Superior temporal gyrus (tissue), 1 donor: ENCODE measurements at regions not wholly inside any gene's neighbourhood (a gene's known extent, or its start where the extent isn't known, plus 50 kb on each side); places are given as distances from the start of the nearest gene placed in this dataset.
A peak's percentile ranks its signal among the peaks of the same experiment; 100 is the strongest.
"Not testable (repeated sequence)": the region's sequence is repeated elsewhere in the genome, so short reads cannot be mapped to it uniquely, and the experiment has no call there.

Source experiments
- DNase-seq: peaks from one replicate; pipeline ENCODE4 v3.0.0-alpha.2; 2016; ENCODE audit errors: extremely low spot score

DNA sequence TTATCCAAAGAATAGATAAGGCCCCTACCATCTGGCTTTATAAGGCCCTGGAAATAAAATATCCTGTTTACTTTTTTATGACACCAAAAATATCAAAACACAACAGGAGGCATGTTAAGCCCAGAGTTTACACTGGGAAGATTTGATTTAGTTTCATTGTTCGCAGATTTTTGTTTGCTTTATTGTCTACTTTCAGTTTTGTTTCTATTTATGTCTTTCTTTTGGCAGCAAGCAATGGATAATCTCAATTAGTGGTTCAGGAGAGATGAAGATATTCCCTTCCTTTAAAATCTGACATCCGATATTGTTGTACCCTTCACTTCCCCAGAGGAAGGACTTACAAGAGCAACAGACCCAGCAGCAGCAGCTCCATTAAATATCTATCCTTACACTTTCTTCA is 249.4 kb upstream of the ARPP21 start:
- DNase-seq = no peak

DNA sequence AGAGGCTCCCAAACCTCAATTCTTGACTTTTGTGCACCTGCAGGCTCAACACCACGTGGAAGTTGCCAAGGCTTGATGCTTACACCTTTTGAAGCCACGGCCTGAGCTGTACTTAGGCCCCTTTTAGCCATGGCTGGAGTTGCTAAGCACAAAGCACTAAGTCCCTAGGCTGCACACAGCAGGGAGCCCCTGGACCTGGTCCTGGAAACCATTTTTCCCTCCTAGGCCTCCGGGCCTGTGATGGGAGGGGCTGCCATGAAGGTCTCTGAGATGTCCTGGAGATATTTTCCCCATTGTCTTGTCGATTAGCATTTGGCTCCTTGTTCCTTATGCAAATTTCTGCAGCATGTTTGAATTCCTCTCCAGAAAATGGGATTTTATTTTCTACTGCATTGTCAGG is 247.1 kb upstream of the ARPP21 start:
- DNase-seq = no peak

DNA sequence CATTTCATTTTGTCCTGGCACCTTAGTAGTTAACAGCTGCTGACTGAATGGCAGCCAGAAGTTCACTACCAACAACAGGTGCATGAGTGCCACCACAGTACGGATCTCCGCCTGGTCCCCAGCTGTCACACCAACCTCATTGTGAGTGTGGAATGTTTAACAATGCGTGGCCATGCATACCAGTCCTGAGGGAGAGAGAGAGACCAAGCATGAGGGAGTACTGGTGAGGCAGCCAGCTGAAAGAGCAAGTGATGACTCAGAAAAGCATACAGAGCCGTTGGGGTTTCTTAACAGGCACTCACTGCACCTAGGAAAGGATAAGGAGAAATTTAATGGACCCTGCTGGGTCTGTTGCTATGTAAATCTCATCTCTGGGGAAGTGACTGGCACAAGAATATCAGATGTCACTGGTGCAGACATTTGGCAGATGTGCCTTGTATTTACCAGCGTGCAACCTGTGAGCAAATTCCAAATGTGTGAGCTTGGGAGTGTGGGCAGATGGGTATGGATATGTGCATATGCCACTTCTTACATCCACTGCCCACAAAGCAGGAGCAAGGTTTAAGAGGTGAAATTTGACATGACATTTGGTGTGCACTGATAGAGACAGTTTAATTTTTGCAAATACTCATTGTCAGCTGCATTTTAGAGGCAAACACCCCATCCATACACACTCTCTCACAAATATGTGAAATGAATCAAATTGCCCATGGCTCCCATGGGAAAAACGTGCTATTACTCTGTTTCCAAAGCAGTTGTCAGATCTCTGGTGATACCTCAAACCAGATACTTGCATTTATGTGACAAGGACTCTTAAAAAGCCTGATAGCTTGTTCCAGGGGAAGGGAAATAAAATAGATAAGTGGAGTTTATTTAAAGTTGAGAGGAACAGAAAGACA is 245.2 kb upstream of the ARPP21 start:
- DNase-seq = no peak

DNA sequence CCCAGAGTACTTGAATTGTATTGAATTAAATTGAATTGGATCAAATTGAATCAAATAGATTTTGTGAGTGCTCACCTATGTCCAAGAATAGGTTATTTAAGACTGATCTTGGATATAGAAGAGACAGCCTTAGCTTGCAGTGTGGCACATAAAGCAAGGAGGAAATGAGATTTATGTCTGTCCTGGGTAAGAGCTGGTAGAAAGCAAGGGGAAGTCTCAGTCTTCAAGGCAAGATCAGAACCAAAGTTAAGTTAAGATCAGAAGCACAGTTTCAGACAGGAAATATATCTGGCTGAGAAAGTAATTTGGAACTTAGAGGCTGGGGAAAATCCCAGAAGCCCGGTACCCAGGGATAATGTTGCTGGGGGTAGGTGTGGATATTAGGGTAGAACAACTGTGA is 244.4 kb upstream of the ARPP21 start:
- no peak for DNase-seq

DNA sequence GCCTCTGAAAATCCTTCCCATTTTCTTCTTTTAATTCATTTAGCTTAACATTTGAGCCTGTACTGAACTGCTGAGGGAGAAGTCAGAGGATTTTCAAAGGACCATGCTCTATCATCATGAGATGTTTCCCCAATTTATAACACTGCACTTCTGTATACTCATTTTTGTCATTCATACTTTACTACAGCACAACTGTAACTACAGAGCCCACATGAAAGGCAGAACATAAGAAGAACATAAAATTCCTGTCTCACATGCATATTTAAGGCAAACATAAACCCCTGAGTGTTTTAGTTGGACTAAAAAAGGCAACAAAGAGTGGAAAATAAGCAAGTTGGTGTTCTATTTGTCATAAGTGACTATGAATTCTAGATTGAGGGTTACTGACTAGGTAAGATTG is 237.7 kb upstream of the ARPP21 start:
- no peak for DNase-seq

DNA sequence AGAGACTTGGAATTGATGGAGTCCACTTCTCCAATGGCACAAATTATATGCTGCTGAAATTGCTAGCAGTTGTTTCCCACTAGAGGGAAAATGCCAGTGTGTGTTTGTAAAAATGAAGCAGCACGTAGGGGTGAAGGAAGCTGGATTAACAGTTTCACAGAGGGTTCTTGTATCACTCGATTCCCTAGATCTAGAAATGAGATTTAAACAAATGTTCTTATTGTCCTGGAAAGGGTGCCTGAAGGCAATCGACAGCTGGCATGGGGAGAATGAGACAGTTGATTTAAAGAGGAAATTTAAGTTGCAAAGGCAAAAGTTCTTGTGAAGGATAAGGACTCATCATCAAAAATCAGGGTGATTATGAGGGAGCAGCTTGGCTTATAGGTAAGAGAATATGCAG is 234.8 kb upstream of the ARPP21 start:
- DNase-seq = no peak

DNA sequence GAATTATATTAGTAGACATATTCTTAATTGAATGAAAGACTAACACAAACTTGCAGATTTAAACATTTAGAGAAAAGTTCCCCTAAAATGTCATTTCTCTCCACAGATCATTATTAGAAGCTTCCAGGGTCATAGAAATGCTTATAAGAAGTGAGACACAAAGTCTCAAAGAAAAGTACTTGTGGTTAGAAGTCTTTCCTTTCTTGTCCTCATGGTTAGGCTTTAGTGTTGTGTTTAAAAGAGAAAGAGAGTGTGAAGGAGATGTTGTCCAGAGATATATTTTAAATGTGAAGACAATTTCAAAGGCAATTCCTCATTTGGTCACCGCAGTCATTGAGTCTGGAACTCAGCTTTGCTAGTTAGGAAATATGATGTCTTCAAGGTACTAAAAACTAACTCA is 230.4 kb upstream of the ARPP21 start:
- no peak for DNase-seq

DNA sequence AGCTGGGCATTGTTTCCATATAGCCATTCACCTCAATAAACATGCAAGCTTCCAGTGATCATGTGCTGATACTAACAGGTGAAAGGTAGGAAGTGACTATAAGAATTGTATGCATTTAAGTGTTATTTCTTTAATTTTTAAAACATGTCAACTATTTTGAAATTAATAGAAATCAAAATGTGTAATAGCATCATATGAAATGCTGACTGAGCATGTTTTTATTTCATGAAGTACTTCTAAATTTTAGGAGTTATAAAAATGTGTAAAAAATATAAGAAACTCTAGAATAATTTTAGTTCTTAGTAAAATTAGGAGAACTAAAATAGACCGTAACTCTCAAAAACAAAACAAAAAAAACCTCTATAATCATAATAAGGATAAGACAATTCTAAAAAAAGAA is 229.3 kb upstream of the ARPP21 start:
- DNase-seq = no peak

DNA sequence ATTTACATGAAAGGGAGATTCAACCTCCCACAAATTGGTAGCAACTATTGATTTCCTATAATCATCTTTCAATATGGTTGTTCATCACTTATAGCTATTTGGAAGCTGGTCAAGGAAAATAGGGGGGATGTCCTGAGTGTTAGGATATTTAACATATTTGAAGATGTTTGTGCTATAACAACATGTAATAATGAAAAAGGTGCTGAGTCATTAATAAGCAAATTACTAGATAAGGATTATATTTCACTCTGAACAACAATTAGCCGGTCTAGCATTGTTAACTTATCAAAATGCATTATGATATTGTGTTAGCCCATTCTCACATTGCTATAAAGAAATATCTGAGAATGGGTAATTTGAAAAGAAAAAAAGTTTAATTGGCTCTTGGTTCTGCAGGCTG is 225.8 kb upstream of the ARPP21 start:
- no peak for DNase-seq

DNA sequence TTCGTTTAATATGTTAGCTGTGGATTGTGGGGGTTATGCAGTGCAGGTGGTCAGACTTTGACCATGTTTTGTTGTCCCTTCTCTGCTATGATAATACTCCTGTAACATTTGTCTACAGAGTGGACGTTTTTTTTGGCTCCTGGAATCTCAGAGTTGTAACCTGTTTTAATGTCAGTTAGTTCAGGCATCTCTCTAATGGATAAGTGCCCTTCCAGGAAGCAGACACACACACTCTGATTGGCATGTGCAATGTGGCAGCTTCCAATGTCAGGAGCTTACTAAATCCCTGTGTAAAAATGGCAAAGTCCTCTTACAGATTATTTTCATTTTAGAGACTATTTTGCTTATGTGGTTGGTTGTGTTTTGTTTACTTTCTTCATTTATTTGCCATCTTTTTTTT is 222.2 kb upstream of the ARPP21 start:
- no peak for DNase-seq

DNA sequence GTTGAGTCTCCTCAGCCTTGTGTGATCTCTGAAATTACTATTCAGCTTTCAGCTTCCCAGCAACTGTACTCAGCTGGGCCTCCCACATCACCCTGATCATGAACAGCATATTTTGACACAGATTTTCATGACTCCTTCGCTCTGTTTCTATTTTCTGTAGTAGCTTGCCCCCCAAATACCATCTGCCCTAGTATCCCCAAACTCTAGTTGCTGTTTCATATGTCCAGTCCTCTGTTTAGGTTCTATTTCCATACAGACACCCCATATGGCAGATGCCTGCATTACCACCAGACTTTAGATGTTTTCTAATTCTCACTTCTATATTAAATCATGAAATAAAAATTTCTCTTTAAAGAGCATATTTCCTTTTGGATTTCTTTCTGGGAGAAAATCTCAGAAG is 217.2 kb upstream of the ARPP21 start:
- peak; percentile 33 for DNase-seq

DNA sequence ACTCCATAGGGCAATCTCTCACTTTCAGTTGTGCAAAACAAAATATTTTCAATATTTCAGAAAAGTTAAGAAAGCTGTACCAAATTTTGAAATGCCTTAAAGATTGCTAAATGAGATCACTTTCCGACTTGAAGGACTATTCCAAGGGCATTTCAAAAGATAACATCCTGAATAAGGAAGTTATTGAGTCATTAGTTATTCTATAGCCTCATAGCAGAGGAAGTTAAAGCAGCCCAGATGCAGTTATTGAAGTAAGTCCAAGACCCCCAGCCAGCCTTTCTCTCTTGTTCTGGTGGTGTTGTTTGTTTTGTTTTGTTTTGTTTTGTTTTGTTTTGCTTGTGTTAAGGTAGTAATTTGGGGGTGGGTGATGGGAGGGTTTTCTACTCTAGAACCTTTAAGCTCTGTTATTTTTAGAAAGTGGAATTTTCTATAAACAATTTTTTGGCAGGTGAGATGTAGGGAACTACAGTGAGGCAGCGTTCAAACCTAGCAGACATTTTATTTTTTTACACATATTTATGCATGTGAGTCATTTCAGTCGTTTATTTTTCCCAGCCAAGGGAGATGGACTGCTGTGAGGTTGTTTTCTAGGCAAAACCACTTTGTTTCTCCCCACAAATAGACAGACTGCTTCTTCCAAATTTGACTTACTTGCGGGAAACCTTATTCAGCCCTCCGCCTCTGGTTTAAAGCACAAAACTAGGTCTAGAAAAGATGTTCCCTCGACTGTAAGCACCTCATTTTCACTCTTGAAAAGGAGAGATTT is 216.3 kb upstream of the ARPP21 start:
- no peak for DNase-seq

DNA sequence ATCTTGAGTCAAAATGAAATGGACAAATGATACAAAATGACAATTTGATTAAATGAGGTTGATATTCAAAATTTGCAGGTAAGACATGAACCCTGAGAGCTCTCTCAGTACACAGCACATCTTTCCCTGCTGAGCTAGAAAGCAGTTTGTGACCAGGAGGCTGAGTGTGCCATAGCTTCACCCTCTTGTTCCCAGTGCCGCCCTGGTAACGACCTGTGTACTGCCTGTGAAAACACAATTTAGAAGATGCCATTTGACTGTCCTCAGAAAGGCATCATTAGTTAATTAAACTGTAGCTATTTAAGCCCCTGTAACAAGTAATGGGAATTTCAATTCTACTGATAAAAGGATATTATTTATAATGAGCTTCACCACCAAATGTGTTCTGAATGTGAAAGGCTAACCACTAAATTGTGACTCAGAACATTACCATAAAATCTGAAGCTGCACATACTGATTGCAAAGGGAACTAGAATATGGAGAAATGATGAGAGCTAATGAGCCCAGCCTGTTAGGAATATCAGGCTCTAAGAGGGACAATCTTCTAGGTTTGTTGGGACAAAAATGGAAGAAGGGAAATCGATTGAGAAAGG is 212.9 kb upstream of the ARPP21 start:
- DNase-seq = no peak

DNA sequence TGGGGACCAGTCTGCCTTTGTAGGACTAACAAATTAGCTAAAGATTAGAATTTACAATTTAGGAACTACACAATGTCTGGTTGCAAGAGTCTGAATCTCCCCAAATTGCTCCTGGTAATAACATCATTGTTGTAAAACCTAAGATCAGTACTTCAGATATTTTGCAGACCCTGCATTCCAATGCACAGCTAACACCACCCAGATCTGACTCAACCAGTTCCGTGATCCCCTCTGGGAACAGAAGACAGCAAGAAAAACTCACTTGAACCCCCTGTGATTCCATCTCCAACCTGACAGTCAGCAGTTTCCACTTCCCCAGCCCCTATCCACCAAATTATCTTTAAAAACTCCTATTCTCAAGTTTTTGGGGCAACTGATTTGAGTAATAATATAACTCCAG is 201.9 kb upstream of the ARPP21 start:
- DNase-seq = no peak

DNA sequence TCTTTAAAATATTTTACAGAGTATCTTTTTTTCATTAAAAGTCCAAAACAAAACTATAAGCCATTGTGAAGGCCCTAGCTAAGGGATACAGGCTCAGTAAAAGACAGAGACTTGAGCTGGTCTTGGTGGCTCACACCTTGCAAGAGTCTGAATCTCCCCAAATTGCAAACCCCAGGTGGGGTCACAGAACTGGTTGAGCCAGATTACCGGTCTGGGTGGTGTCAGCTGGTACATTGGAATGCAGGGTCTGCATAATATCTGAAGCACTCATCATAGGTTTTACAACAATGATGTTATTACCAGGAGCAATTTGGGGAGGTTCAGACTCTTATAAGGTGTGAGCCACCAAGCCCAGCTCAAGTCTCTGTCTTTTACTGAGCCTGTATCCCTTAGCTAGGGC is 201.2 kb upstream of the ARPP21 start:
- no peak for DNase-seq

DNA sequence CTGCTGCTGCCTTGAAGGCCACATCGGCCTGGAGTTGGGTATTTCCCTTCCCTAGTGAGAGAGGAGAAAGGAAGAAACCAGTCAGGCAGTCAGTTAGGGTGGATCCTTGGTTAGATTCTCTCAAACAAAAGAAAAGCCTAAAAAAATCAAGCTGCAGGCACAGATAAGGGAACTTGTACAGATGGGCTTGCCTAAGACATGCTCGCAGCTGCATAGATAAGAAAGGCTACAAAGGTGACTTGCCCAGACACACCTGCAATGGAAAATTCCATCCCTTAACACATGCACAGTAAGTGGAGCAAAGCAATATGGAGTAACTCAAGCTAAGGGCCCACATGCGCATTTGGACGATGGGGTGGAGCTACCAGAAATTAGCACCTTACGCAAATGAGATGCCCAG is 199.7 kb upstream of the ARPP21 start:
- DNase-seq = no peak

DNA sequence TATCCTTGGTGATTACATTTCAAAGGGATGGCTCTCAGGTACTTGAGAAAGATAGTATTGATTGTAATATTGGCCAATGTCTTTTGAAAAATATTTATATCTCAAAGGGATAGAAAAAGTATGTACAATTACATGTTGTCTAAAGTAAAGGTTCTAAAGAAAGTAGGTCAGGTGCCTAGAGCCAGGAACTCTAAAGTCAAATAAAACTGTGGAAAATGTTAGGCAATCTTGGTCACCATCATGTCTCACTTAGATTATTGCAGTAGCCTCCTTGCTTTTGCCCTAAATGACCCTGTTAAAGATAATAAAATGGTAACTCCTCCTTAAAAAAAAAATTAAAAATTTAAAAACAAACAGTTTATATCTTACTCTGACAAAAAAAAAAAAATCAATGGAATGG is 198.5 kb upstream of the ARPP21 start:
- DNase-seq = no peak

DNA sequence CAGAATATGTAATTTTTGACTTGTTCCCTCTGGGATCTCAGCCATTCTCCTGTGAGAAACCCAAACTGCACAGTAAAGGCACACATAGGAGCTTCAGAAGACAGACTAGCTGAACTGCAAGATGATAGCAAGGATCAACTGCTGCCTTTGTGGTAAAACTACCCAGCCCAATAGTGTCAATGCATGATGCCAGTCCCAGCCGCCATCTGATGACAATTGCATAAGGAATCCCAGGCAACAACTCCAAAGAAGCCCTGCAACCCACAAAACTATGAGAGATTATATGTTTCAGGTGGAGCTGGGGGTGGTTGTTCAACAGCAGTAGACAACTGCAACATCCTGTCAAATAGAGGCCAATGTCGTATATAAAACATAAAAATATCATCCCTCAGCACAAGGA is 192.4 kb upstream of the ARPP21 start:
- no peak for DNase-seq

DNA sequence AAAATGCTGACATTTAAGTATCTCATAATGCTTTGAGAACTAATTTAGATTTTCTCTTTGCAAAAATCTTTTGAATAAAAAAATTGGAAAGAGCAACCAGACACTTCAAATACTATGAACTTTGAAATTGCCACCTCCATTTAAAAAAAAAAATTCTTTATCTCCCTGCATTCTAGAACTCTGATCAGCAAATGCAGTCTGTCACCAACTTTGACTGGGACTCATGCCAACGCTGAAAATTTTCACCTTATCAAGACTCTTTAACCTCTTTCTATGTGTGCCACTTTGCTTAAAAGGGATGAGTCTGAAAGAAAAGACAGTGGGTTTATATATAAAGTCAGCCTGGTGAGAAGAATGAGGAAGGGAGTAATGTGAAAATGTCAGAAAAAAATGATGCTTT is 191.2 kb upstream of the ARPP21 start:
- no peak for DNase-seq

DNA sequence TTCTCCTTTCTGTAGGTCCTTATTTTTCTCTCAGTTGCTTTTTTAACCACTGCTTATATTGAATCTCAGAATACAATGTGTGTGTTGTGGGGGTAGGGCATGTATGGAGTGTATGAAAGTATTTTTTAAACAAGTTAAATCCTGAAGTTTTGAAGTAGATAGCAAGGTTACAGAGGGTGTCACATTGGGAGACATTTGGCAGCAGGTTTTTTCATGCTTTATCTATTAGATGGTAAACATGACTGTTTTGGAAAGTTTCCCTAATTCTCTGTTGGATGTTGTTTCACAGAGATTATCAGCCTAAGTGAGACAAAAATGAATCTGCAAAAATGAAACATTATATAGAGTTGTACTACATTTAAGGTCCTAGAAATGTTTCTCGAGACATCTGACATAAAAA is 190.6 kb upstream of the ARPP21 start:
- no peak for DNase-seq

DNA sequence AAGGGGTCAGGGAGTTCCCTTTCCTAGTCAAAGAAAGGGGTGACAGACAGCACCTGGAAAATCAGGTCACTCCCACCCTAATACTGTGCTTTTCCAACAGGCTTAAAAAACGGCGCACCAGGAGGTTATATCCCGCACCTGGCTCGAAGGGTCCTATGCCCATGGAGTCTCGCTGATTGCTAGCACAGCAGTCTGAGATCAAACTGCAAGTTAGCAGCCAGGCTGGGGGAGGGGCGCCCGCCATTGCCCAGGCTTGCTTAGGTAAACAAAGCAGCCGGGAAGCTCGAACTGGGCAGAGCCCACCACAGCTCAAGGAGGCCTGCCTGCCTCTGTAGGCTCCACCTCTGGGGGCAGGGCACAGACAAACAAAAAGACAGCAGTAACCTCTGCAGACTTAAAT is 184.5 kb upstream of the ARPP21 start:
- not testable (repeated sequence) for DNase-seq

DNA sequence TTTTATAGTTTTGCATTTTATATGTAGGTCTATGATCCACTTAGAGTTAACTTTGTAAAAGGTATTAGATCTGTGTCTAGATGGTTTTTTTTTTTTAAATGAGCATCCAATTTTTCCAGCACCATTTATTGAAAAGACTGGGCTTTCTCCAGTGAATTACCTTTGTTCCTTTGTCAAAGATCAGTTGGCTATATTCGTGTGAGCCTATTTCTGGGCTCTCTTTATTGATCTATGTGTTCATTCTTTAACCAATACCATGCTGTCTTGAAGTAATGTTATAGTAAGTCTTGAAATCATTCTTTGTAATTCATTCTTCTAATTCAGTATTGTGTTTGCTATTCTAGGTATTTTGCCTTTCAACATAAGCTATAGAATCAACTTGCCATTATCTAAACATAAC is 165.4 kb upstream of the ARPP21 start:
- no peak for DNase-seq

DNA sequence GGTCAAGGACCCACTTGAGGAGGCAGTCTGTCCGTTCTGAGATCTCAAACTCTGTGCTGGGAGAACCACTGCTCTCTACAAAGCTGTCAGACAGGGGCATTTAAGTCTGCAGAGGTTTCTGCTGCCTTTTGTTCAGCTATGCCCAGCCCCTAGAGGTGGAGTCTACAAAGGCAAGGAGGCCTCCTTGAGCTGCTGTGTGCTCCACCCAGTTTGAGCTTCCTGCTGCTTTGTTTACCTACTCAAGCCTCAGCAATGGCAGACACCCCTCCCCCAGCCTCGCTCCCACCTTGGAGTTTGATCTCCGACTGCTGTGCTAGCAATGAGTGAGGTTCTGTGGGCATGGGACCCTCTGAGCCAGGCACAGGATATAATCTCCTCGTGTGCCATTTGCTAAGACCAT is 156.8 kb upstream of the ARPP21 start:
- not testable (repeated sequence) for DNase-seq
